ENCODE measurements at regions not wholly inside any gene's neighbourhood (a gene's known extent, or its start where the extent isn't known, plus 50 kb on each side); places are given as distances from the start of the nearest gene placed in this dataset.

DNA sequence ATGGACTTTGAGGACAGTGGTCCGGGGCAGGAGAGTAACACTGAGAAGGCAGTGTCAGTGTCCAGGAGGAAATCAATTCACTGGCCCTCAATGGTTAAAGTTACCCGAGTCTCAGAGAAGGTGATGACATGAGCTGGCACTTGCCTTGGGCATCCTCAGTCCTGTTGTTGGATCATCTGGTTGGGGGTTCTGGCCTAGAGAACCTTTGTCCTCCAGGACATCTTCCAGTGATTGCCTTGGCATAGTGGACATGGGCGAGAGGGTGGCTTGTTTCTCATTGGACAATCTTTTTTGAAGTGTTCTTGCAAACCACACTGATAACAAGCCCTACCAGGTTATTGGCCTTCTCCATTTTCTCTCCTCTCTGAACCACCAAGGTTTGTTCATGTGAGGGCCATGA lies 83.4 kb upstream of the TERB2 start:
- Histone ChIP-seq H3K23ac (ENCODE audit: insufficient read length) (no peak overlapping the region), H3K23me2 (ENCODE audit: low read depth, low read length) (no peaks in the 10 kb centered on the region), H2BK5ac (ENCODE audit: low read depth, low read length) (no peak overlapping the region)
- TF ChIP-seq SIX5 (IDR thresholded peaks at IDR 0.05; ENCODE audit: low read depth, low read length) = no peak
- no peak for TF ChIP-seq CHD1 (IDR thresholded peaks at IDR 0.05; ENCODE audit: low read depth, low read length)
- no peak for TF ChIP-seq HDAC6 (IDR thresholded peaks at IDR 0.05; ENCODE audit: low read depth, low read length)
- TF ChIP-seq CEBPB (IDR thresholded peaks at IDR 0.05; ENCODE audit: low read depth, low read length) = no peak
- TF ChIP-seq CTBP2 (IDR thresholded peaks at IDR 0.05; ENCODE audit: borderline replicate concordance, insufficient read depth, insufficient read length, low read length) = no peak
- no peak for TF ChIP-seq JUN (IDR thresholded peaks at IDR 0.05; ENCODE audit: low read depth, low read length)
- no peak for TF ChIP-seq SP1 (IDR thresholded peaks at IDR 0.05; ENCODE audit: low read depth, low read length)
- no peak for TF ChIP-seq RXRA (IDR thresholded peaks at IDR 0.05; ENCODE audit: insufficient read depth, low read depth, low read length)
- TF ChIP-seq RNF2 (IDR thresholded peaks at IDR 0.05; ENCODE audit: borderline replicate concordance, low read depth, low read length, missing control alignments, poor library complexity, severe bottlenecking) = no peak
- no peak for TF ChIP-seq SP2 (IDR thresholded peaks at IDR 0.05; ENCODE audit: low read length)
- TF ChIP-seq RBBP5 (IDR thresholded peaks at IDR 0.05; ENCODE audit: borderline replicate concordance, low read depth, low read length) = no peak
- TF ChIP-seq, protein P1, sequence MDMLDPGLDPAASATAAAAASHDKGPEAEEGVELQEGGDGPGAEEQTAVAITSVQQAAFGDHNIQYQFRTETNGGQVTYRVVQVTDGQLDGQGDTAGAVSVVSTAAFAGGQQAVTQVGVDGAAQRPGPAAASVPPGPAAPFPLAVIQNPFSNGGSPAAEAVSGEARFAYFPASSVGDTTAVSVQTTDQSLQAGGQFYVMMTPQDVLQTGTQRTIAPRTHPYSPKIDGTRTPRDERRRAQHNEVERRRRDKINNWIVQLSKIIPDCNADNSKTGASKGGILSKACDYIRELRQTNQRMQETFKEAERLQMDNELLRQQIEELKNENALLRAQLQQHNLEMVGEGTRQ (IDR thresholded peaks at IDR 0.05; ENCODE audit: low read length) = no peak
- TF ChIP-seq TEAD4 (IDR thresholded peaks at IDR 0.05; ENCODE audit: low read depth, low read length) = no peak

More for the DNA sequence above, 83.4 kb upstream of the TERB2 start:
- H3K9me3 ChIP-seq (ENCODE audit: insufficient read depth in 2 of 2, low read depth in 1 of 2, low read length in 1 of 2) = peaks cover 18 to 41% of the 10 kb centered on the region in 2 experiments
- no peaks in the 10 kb centered on the region for H3K79me1 ChIP-seq (ENCODE audit: low read depth, low read length)
- no peak overlapping the region for H2AK5ac ChIP-seq (ENCODE audit: low read depth, low read length)
- no peaks in the 10 kb centered on the region for H3K79me2 ChIP-seq (ENCODE audit: control insufficient read depth in 1 of 2, insufficient read depth in 2 of 2, low read length in 2 of 2)
- ChIA-PET POLR2A (ENCODE audit: partially characterized antibody) (no interaction called here), CTCF (ENCODE audit: partially characterized antibody) (no interaction called here)
- no peak overlapping the region for H2BK15ac ChIP-seq (ENCODE audit: low read length)
- H3K9ac ChIP-seq (replicated peaks in 1 of 4; ENCODE audit: extremely low read depth in 1 of 4, low read depth in 3 of 4, low read length in 3 of 4) = no peak overlapping the region
- no peak overlapping the region for H3K18ac ChIP-seq (ENCODE audit: extremely low read depth, low read length)
- H2BK120ac ChIP-seq (replicated peaks; ENCODE audit: low read depth, low read length) = no peak overlapping the region
- no peak overlapping the region for H2AFZ ChIP-seq (ENCODE audit: low read length)
- no peak overlapping the region for H4K5ac ChIP-seq (ENCODE audit: insufficient read length, low read depth, low read length)
- H3K36me3 ChIP-seq (ENCODE audit: control insufficient read depth in 2 of 4, insufficient read depth in 4 of 4, low read length in 3 of 4) = no peaks in the 10 kb centered on the region
- H3K27me3 ChIP-seq (replicated peaks in 1 of 4; ENCODE audit: control insufficient read depth in 3 of 4, extremely low read depth in 1 of 4, insufficient read depth in 3 of 4, low read length in 3 of 4) = no peaks in the 10 kb centered on the region
- no peaks in the 10 kb centered on the region for H3K4me1 ChIP-seq (replicated peaks in 1 of 4; ENCODE audit: control insufficient read depth in 3 of 4, insufficient read depth in 4 of 4, low read length in 3 of 4)
- no peak overlapping the region for H3K27ac ChIP-seq (ENCODE audit: low read depth, low read length)
- no peak overlapping the region for H3K56ac ChIP-seq (replicated peaks; ENCODE audit: insufficient read length, low read depth, low read length)
- H3K4ac ChIP-seq (replicated peaks; ENCODE audit: insufficient read length, low read depth, low read length) = no peak overlapping the region
- no peak overlapping the region for H2BK12ac ChIP-seq (ENCODE audit: low read depth, low read length)
- no peak overlapping the region for H3K4me2 ChIP-seq (ENCODE audit: insufficient read depth in 1 of 2, low read depth in 2 of 2, low read length in 2 of 2)
- FAIRE-seq (no peak), DNase-seq (ENCODE audit: low read depth in 1 of 2, low spot score in 2 of 2) (no peak)
- no peaks in the 10 kb centered on the region for H4K20me1 ChIP-seq (replicated peaks in 1 of 2; ENCODE audit: control insufficient read depth in 1 of 2, insufficient read depth in 2 of 2, low read length in 2 of 2)
- H2BK20ac ChIP-seq (ENCODE audit: low read length) = no peak overlapping the region
- no peak overlapping the region for H4K91ac ChIP-seq (replicated peaks; ENCODE audit: insufficient read length, low read length)
- no peak overlapping the region for H3K14ac ChIP-seq (ENCODE audit: insufficient read length)
- 71% methylated on average over 3 of the region's 3 CpGs; no CpG with 5 or more reads in 1 of the 2 experiments for WGBS, 2 experiments (ENCODE audit: extremely low coverage in 1 of 2, insufficient coverage in 1 of 2, insufficient read length in 1 of 2, insufficient replicate concordance in 2 of 2, low coverage in 1 of 2, low lambda C conversion rate in 2 of 2, missing lambda C conversion rate in 1 of 2)
- no peak overlapping the region for H3K4me3 ChIP-seq (ENCODE audit: extremely low read depth in 1 of 4, insufficient read depth in 2 of 4, low read depth in 3 of 4, low read length in 4 of 4)
- no peak overlapping the region for H4K8ac ChIP-seq (ENCODE audit: extremely low read depth, insufficient read depth, low read length)

Data from H1 (cell line).